Gastrocnemius medialis (tissue), 4 donors: ENCODE measurements at regions not wholly inside any gene's neighbourhood (a gene's known extent, or its start where the extent isn't known, plus 50 kb on each side); places are given as distances from the start of the nearest gene placed in this dataset.

Experiments
- ATAC-seq, 2 donors: fragments of 150-250 bp; one replicate each; pipeline ENCODE4 v1.9.1; 2016
- DNase-seq, 2 donors: peaks; one replicate each; pipeline ENCODE4 v3.0.0-alpha.2; 2019
- H3K27ac ChIP-seq, 4 donors: fragments of 200-600 bp; sonication (generic); 1 replicate in 1 of 4; 2 replicates in 3 of 4; pipeline ENCODE4 v1.5.1; 2016 to 2018; ENCODE audit warnings: mild to moderate bottlenecking in 2 of 4, moderate library complexity in 1 of 4
- H3K27me3 ChIP-seq, 3 donors: fragments of 200-600 bp; sonication (generic) in 2 of 3; 1 replicate in 1 of 3; 2 replicates in 2 of 3; pipeline versions ENCODE4 v1.5.1 to v1.6.0; 2016 to 2019; ENCODE audit warnings: mild to moderate bottlenecking in 1 of 3, moderate library complexity in 1 of 3
- H3K36me3 ChIP-seq, 2 donors: fragments of 200-600 bp; sonication (generic) in 1 of 2; one replicate each; pipeline ENCODE4 v1.5.1; 2017 to 2018
- H3K4me1 ChIP-seq, 2 donors: fragments of 200-600 bp; sonication (generic) in 1 of 2; one replicate each; pipeline ENCODE4 v1.5.1; 2016 to 2017; ENCODE audit warnings: mild to moderate bottlenecking in 2 of 2
- H3K4me3 ChIP-seq, 4 donors: fragments of 200-600 bp; sonication (generic) in 3 of 4; 1 replicate in 1 of 4; 2 replicates in 3 of 4; pipeline ENCODE4 v1.5.1; 2016 to 2019; ENCODE audit warnings: mild to moderate bottlenecking in 2 of 4
- H3K9me3 ChIP-seq, 3 donors: fragments of 200-600 bp; sonication (generic) in 2 of 3; 1 replicate in 1 of 3; 2 replicates in 2 of 3; pipeline ENCODE4 v1.5.1; 2016 to 2019
- POLR2A ChIP-seq, 2 donors: fragments of 450-650 bp; IDR thresholded peaks; one replicate each; pipeline ENCODE4 v1.6.1; 2017; ENCODE audit warnings: antibody characterized with exemption in 2 of 2, mild to moderate bottlenecking in 2 of 2, moderate library complexity in 2 of 2
- in situ Hi-C, 4 donors: fragments of 200-750 bp; cut with MboI; loops; one replicate each; pipeline versions ENCODE4 v1.15.0 to v1.8.0; 2017; ENCODE audit warnings: low sequenced_read_pairs in 4 of 4
- intact Hi-C: fragments of 100-400 bp; cut with DNase I; formaldehyde crosslinking; loops from one replicate; pipeline ENCODE4 v1.15.1; 2023; ENCODE audit warnings: low total_unique reads
- TF ChIP-seq, protein P1 (sequence below), 5 experiments: fragments of 450-650 bp in 3 of 5; fragments of 200-600 bp in 2 of 5; sonication (generic) in 2 of 5; IDR thresholded peaks in 4 of 5; conservative IDR thresholded peaks in 1 of 5; 1 replicate in 4 of 5; 2 replicates in 1 of 5; pipeline ENCODE4 v1.5.1; 2016 to 2019; ENCODE audit warnings: antibody characterized with exemption in 5 of 5, mild to moderate bottlenecking in 3 of 5, moderate library complexity in 3 of 5

DNA sequence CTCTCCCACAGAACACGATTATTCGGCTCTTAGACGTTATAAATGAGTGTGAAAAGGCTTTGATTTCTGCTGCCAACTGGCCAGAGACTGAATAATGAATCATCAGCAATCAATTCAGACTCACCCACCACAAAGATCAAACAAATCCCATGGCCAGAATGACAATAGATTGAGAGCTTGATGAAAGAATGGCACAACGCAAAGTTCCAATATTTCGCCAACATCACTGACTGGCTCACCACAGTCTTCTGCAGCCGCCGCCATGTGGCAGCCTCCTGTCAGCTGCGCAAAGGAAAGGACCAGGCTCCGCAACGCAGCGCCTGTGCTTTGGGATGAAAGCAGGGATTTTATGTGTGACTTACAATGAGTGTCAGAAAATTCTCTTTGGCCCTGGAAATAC, 104.4 kb upstream of the SOX11 start:
- no peaks in the 10 kb centered on the region for H3K36me3 ChIP-seq
- no peak overlapping the region for H3K27ac ChIP-seq
- H3K4me1 ChIP-seq: no peaks in the 10 kb centered on the region
- H3K4me3 ChIP-seq: no peak overlapping the region
- no peak for TF ChIP-seq POLR2A (IDR thresholded peaks at IDR 0.05)
- TF ChIP-seq, protein P1, sequence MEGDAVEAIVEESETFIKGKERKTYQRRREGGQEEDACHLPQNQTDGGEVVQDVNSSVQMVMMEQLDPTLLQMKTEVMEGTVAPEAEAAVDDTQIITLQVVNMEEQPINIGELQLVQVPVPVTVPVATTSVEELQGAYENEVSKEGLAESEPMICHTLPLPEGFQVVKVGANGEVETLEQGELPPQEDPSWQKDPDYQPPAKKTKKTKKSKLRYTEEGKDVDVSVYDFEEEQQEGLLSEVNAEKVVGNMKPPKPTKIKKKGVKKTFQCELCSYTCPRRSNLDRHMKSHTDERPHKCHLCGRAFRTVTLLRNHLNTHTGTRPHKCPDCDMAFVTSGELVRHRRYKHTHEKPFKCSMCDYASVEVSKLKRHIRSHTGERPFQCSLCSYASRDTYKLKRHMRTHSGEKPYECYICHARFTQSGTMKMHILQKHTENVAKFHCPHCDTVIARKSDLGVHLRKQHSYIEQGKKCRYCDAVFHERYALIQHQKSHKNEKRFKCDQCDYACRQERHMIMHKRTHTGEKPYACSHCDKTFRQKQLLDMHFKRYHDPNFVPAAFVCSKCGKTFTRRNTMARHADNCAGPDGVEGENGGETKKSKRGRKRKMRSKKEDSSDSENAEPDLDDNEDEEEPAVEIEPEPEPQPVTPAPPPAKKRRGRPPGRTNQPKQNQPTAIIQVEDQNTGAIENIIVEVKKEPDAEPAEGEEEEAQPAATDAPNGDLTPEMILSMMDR (IDR thresholded peaks at IDR 0.05 in 4 of 5, conservative IDR thresholded peaks at IDR 0.05 in 1 of 5): no peak
- ATAC-seq (no peak), DNase-seq (no peak)
- in situ Hi-C loops: no loop called here
- intact Hi-C loops: no loop called here
- no peaks in the 10 kb centered on the region for H3K9me3 ChIP-seq
- peaks cover 0 to 4% (median 0%) of the 10 kb centered on the region in 3 donors for H3K27me3 ChIP-seq

DNA sequence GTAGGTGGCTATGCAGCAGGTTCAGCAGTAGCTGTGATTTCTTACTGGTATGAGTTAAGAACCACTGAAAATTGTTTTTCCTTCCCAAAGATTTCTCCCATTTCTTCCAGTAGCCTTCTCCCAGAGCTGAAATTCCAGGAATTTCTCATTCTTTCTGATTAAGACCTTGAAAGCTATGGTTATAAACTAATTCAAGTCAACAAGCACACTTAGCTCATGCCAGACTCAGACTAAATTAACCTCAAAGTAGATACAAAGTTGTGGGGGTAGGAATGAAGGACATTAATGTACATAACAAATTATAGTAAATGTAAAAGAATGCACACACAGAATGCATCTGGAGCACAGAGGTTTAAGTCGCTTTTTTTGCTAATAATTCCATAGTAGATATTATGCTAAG, 103.6 kb upstream of the SOX11 start:
- in situ Hi-C loops (no loop called here), intact Hi-C loops (no loop called here)
- DNase-seq (no peak), ATAC-seq (no peak)
- Histone ChIP-seq H3K27ac (no peak overlapping the region), H3K36me3 (no peaks in the 10 kb centered on the region), H3K4me1 (no peaks in the 10 kb centered on the region), H3K27me3 (peaks cover 0 to 4% (median 0%) of the 10 kb centered on the region in 3 donors), H3K4me3 (no peak overlapping the region), H3K9me3 (no peaks in the 10 kb centered on the region)
- TF ChIP-seq, protein P1 (IDR thresholded peaks at IDR 0.05 in 4 of 5, conservative IDR thresholded peaks at IDR 0.05 in 1 of 5): no peak
- TF ChIP-seq POLR2A (IDR thresholded peaks at IDR 0.05): no peak

DNA sequence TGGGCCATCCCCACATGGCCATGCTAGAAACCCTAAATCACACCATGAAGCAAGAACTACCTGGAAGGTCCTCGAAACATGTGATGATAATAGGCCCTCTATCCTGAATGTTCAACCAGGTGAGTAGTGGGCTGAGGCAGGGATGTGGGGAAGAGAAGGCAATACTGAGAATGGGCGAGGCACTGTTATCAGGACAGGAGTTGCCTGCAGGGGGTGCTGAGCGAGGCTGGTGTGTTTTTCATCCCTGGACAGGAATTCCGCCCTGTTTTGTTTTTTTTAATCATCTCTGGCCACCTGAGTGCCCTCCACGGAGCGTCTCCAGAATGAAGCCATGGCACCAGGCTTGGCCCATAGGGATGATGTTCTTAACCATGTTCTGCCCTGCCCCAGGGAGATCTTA, 103.0 kb upstream of the SOX11 start:
- Histone ChIP-seq H3K4me3 (no peak overlapping the region), H3K9me3 (no peaks in the 10 kb centered on the region), H3K4me1 (no peaks in the 10 kb centered on the region), H3K36me3 (no peaks in the 10 kb centered on the region), H3K27ac (no peak overlapping the region), H3K27me3 (peaks cover 0 to 4% (median 0%) of the 10 kb centered on the region in 3 donors)
- DNase-seq (no peak), ATAC-seq (no peak)
- TF ChIP-seq POLR2A (IDR thresholded peaks at IDR 0.05): no peak
- TF ChIP-seq, protein P1 (IDR thresholded peaks at IDR 0.05 in 4 of 5, conservative IDR thresholded peaks at IDR 0.05 in 1 of 5): no peak
- in situ Hi-C loops: no loop called here
- intact Hi-C loops: no loop called here

DNA sequence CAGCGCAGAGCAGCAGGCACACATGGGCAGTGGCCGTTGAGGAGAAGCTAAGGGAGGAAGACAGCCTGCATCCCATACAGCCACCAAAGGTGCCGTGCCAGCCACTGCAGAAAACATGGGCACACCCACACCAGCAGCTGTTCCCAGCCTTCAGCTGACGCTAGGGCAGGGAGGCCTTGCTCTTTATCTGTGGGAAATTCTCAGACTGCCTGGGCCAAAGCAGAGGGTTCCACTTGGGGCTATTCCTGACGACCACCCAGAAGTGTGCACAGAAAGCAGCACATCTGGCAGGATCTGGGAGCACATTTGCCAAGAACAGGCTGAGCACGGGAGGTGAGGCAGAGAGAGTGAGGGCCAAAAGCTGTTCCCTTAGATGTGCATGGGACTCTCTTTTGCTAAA, 101.3 kb upstream of the SOX11 start:
- intact Hi-C loops (no loop called here), in situ Hi-C loops (no loop called here)
- Histone ChIP-seq H3K9me3 (no peaks in the 10 kb centered on the region), H3K4me3 (no peak overlapping the region), H3K27ac (no peak overlapping the region), H3K27me3 (peaks cover 0 to 4% (median 0%) of the 10 kb centered on the region in 3 donors), H3K36me3 (no peaks in the 10 kb centered on the region), H3K4me1 (no peaks in the 10 kb centered on the region)
- DNase-seq: no peak
- TF ChIP-seq, protein P1 (IDR thresholded peaks at IDR 0.05 in 4 of 5, conservative IDR thresholded peaks at IDR 0.05 in 1 of 5): no peak
- TF ChIP-seq POLR2A (IDR thresholded peaks at IDR 0.05): no peak
- no peak for ATAC-seq

DNA sequence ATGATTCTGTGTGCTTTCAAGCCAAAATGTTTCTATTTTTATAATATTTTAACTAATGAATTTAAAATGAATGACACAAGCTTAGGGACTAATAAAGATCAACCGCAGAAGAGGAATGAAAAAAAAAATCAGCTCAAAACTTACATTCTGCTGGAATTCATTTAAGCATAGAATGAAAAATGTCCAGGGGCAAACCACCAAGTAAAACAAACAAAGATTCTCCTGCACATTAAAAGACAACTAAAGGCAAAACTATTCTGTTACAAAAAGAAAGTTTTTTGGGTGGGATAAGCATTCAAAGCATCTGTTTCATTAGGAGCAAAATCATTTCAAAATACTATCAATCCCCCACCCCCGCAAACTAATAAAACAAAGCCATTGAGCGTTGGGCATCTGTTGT, 99.3 kb upstream of the SOX11 start:
- TF ChIP-seq POLR2A (IDR thresholded peaks at IDR 0.05): no peak
- TF ChIP-seq, protein P1 (IDR thresholded peaks at IDR 0.05 in 4 of 5, conservative IDR thresholded peaks at IDR 0.05 in 1 of 5): no peak
- no peak for DNase-seq
- peaks cover 0 to 4% (median 0%) of the 10 kb centered on the region in 3 donors for H3K27me3 ChIP-seq
- ATAC-seq: no peak
- H3K27ac ChIP-seq: no peak overlapping the region
- no peaks in the 10 kb centered on the region for H3K9me3 ChIP-seq
- H3K4me3 ChIP-seq: no peak overlapping the region
- intact Hi-C loops (no loop called here), in situ Hi-C loops (no loop called here)
- H3K4me1 ChIP-seq: no peaks in the 10 kb centered on the region
- H3K36me3 ChIP-seq: no peaks in the 10 kb centered on the region
